Osteoblast (primary cell): ENCODE measurements at regions not wholly inside any gene's neighbourhood (a gene's known extent, or its start where the extent isn't known, plus 50 kb on each side); places are given as distances from the start of the nearest gene placed in this dataset.
A peak's percentile ranks its signal among the peaks of the same experiment; 100 is the strongest.

Experiments
- DNase-seq: peaks from one replicate; pipeline ENCODE4 v3.0.0; 2011; ENCODE audit warnings: low spot score, mixed read lengths; ENCODE audit not compliant: insufficient read length; ENCODE audit errors: missing footprints
- H2AFZ ChIP-seq: 2 replicates; pipeline ENCODE4 v1.6.0; 2011; ENCODE audit warnings: mild to moderate bottlenecking, low read length
- H3K27ac ChIP-seq: 2 replicates; pipeline ENCODE4 v1.5.1; 2011; ENCODE audit warnings: mild to moderate bottlenecking, low read depth, low read length, moderate library complexity
- H3K27me3 ChIP-seq: 2 replicates; pipeline ENCODE4 v1.6.0; 2012; ENCODE audit warnings: mild to moderate bottlenecking, control low read depth, inconsistent platforms, low read length, moderate library complexity; ENCODE audit not compliant: insufficient read depth
- H3K36me3 ChIP-seq: 2 replicates; pipeline ENCODE4 v1.5.1; 2011; ENCODE audit warnings: mild to moderate bottlenecking, low read length, control low read depth, moderate library complexity; ENCODE audit not compliant: insufficient read depth
- H3K4me1 ChIP-seq: 2 replicates; pipeline ENCODE4 v1.5.1; 2011; ENCODE audit warnings: mild to moderate bottlenecking, low read length, control low read depth, moderate library complexity; ENCODE audit not compliant: insufficient read depth
- H3K4me2 ChIP-seq: 2 replicates; pipeline ENCODE4 v1.6.0; 2011; ENCODE audit warnings: mild to moderate bottlenecking, low read length; ENCODE audit not compliant: insufficient read depth
- H3K4me3 ChIP-seq: fragments of 200-600 bp; sonication (generic); 3 replicates; pipeline ENCODE4 v1.5.1; 2012; ENCODE audit warnings: mild to moderate bottlenecking, low read length, inconsistent platforms; ENCODE audit not compliant: insufficient read depth
- H3K79me2 ChIP-seq: 2 replicates; pipeline ENCODE4 v1.6.0; 2012; ENCODE audit warnings: mild to moderate bottlenecking, low read length, control low read depth, inconsistent platforms; ENCODE audit not compliant: insufficient read depth
- H3K9me3 ChIP-seq: 2 replicates; pipeline ENCODE4 v1.5.1; 2011; ENCODE audit warnings: low read depth, low read length, control low read depth
- H4K20me1 ChIP-seq: 2 replicates; pipeline ENCODE4 v1.6.0; 2012; ENCODE audit warnings: mild to moderate bottlenecking, low read length, control low read depth; ENCODE audit not compliant: insufficient read depth
- TF ChIP-seq, protein P1 (sequence below): IDR thresholded peaks from 2 replicates; pipeline ENCODE4 v1.5.1; 2011; ENCODE audit warnings: mild to moderate bottlenecking, low read depth, low read length, moderate library complexity; ENCODE audit errors: extremely low read depth

DNA sequence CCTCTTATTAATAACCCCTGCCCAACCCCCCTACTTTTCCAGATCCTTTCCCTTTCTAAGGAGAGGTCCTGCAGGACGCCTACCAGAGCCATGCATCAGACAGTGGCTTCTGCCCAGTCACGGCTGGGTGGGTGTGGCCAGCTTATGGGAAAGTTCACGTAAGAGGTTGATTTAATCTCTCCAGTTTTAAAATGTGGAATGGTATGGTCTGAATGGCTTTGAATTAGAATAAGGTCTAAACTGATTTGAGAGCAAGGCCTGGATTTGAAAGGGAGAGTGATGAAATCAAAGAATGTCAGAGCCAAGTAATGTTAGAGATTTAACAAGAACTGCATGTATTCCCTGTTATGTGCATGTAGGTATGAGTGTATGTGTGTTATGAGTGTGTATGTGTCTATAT, 275.7 kb downstream of the PAX1 start:
- Histone ChIP-seq H3K4me1 (peaks cover 35% of the 10 kb centered on the region), H4K20me1 (no peaks in the 10 kb centered on the region), H3K4me2 (peak overlapping the region; percentile 80), H3K36me3 (no peaks in the 10 kb centered on the region), H3K9me3 (no peaks in the 10 kb centered on the region), H2AFZ (peak overlapping the region; percentile 80), H3K4me3 (peak overlapping the region; percentile 49), H3K79me2 (no peaks in the 10 kb centered on the region), H3K27me3 (no peaks in the 10 kb centered on the region), H3K27ac (peak overlapping the region; percentile 99)
- peak; percentile 42 for DNase-seq
- TF ChIP-seq, protein P1, sequence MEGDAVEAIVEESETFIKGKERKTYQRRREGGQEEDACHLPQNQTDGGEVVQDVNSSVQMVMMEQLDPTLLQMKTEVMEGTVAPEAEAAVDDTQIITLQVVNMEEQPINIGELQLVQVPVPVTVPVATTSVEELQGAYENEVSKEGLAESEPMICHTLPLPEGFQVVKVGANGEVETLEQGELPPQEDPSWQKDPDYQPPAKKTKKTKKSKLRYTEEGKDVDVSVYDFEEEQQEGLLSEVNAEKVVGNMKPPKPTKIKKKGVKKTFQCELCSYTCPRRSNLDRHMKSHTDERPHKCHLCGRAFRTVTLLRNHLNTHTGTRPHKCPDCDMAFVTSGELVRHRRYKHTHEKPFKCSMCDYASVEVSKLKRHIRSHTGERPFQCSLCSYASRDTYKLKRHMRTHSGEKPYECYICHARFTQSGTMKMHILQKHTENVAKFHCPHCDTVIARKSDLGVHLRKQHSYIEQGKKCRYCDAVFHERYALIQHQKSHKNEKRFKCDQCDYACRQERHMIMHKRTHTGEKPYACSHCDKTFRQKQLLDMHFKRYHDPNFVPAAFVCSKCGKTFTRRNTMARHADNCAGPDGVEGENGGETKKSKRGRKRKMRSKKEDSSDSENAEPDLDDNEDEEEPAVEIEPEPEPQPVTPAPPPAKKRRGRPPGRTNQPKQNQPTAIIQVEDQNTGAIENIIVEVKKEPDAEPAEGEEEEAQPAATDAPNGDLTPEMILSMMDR = no peak

DNA sequence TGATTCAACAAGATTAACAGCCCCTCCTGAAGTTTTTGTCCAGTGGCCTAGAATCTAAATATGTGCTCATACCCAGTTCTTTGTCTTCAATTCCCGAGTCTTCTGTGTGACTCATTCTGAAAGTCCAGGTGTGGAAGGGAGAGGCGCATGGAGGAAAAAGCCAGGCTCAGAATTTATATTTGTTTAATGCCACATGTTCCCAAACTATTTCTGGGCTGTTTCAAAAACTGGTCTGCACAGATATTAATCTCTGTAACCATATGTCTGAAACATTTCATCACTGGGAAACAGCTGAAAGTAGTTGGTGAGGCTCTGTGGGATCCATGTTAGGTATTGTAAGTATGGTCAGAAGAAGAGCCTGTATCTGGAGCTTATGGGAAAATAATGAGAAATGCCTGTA, 266.0 kb downstream of the PAX1 start:
- Histone ChIP-seq H4K20me1 (no peaks in the 10 kb centered on the region), H3K4me3 (no peak overlapping the region), H3K36me3 (no peaks in the 10 kb centered on the region), H2AFZ (no peak overlapping the region), H3K9me3 (no peaks in the 10 kb centered on the region), H3K27me3 (no peaks in the 10 kb centered on the region), H3K79me2 (no peaks in the 10 kb centered on the region), H3K4me1 (no peaks in the 10 kb centered on the region), H3K27ac (no peak overlapping the region), H3K4me2 (no peak overlapping the region)
- TF ChIP-seq, protein P1 = no peak
- DNase-seq = no peak

DNA sequence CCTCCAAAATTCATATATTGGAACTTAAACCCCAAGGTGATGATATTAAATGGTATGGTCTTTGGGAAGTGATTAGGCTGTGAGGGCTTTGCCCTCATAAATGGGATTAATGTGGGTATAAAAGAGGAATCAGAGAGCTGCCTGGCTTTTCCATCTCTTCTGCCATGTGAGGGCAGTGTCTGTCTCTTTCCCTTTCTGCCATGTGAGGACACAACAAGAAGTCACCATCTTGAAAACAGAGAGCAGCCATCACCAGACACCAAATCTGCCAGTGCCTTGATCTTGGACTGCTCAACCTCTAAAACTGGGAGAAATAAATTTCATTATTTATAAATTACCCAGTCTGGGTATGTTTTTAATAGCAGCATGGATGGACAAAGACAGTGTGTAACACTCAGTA, 263.0 kb downstream of the PAX1 start:
- Histone ChIP-seq H3K36me3 (no peaks in the 10 kb centered on the region), H3K9me3 (no peaks in the 10 kb centered on the region), H3K27me3 (no peaks in the 10 kb centered on the region), H2AFZ (no peak overlapping the region), H4K20me1 (no peaks in the 10 kb centered on the region), H3K4me1 (no peaks in the 10 kb centered on the region), H3K27ac (no peak overlapping the region), H3K79me2 (no peaks in the 10 kb centered on the region), H3K4me2 (no peak overlapping the region), H3K4me3 (no peak overlapping the region)
- DNase-seq = no peak
- TF ChIP-seq, protein P1 = peak; percentile 36

DNA sequence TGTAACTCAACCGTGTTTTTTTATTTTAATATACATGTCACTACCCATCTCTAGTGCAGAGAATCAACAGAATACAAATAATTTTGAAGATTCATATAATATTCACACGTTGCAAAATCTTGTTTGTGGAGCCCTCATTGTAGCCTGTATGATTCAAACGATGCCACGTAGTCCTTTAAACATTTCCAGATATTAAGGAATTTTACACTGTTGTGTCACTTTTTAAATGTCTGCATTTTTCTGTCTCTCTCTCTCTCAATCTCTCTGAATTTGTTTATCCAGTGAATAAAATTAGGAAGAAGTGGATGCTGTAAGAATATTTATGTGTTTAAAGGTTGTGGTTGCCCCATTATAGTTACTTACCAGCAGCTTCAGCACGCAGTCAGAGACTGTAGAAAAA, 262.0 kb downstream of the PAX1 start:
- TF ChIP-seq, protein P1 = no peak
- no peaks in the 10 kb centered on the region for H3K27me3 ChIP-seq
- no peak overlapping the region for H3K4me3 ChIP-seq
- H3K27ac ChIP-seq = no peak overlapping the region
- no peaks in the 10 kb centered on the region for H3K4me1 ChIP-seq
- no peaks in the 10 kb centered on the region for H3K9me3 ChIP-seq
- DNase-seq = no peak
- H4K20me1 ChIP-seq = no peaks in the 10 kb centered on the region
- no peak overlapping the region for H2AFZ ChIP-seq
- no peaks in the 10 kb centered on the region for H3K36me3 ChIP-seq
- no peaks in the 10 kb centered on the region for H3K79me2 ChIP-seq
- no peak overlapping the region for H3K4me2 ChIP-seq
